Thyroid gland (tissue), 4 donors: ENCODE measurements at regions not wholly inside any gene's neighbourhood (a gene's known extent, or its start where the extent isn't known, plus 50 kb on each side); places are given as distances from the start of the nearest gene placed in this dataset.

Experiments used
- POLR2A ChIP-seq, 2 donors: fragments of 450-650 bp; IDR thresholded peaks; one replicate each; pipeline ENCODE4 v1.6.1; 2017; ENCODE audit warnings: antibody characterized with exemption in 2 of 2, mild to moderate bottlenecking in 2 of 2, moderate library complexity in 1 of 2
- TF ChIP-seq, protein P1 (sequence below), 6 experiments: fragments of 200-600 bp in 3 of 6; fragments of 450-650 bp in 3 of 6; sonication (generic) in 3 of 6; IDR thresholded peaks; one replicate each; pipeline ENCODE4 v1.5.1; 2016 to 2019; ENCODE audit warnings: antibody characterized with exemption in 6 of 6, mild to moderate bottlenecking in 2 of 6, inconsistent platforms in 1 of 6, moderate library complexity in 1 of 6

DNA sequence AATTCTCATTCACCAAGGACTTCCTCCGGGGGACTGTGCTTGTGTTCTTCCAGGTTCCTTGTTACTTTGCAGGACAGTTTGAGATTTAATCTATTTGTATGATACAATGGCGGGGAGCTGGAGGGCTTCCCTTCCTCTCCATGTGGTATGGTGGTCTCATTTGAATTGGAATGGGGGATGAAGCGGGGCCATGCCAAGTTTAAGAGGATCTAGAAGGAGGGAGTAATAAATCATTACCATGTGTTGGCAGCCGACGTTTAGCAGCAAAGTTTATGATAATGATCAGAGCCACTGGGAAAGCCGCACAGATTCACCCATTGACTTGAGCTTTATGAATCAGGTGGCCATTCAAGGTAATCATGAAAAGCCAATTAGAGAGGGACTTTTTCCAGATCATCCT lies 355.1 kb upstream of the MGMT start:
- TF ChIP-seq POLR2A (IDR thresholded peaks at IDR 0.05): no peak
- TF ChIP-seq, protein P1, sequence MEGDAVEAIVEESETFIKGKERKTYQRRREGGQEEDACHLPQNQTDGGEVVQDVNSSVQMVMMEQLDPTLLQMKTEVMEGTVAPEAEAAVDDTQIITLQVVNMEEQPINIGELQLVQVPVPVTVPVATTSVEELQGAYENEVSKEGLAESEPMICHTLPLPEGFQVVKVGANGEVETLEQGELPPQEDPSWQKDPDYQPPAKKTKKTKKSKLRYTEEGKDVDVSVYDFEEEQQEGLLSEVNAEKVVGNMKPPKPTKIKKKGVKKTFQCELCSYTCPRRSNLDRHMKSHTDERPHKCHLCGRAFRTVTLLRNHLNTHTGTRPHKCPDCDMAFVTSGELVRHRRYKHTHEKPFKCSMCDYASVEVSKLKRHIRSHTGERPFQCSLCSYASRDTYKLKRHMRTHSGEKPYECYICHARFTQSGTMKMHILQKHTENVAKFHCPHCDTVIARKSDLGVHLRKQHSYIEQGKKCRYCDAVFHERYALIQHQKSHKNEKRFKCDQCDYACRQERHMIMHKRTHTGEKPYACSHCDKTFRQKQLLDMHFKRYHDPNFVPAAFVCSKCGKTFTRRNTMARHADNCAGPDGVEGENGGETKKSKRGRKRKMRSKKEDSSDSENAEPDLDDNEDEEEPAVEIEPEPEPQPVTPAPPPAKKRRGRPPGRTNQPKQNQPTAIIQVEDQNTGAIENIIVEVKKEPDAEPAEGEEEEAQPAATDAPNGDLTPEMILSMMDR (IDR thresholded peaks at IDR 0.05): no peak
